AG08395 (cell line): ENCODE measurements at regions not wholly inside any gene's neighbourhood (a gene's known extent, or its start where the extent isn't known, plus 50 kb on each side); places are given as distances from the start of the nearest gene placed in this dataset.
"Not testable (repeated sequence)": the region's sequence is repeated elsewhere in the genome, so short reads cannot be mapped to it uniquely, and the experiment has no call there.

Experiments used
- DNase-seq: peaks from one replicate; pipeline ENCODE4 v3.0.0; 2012; ENCODE audit warnings: mixed read lengths, low spot score

- DNase-seq, result no peak
Observed at GRCh38 chr2:34547340-34547739, 948.2 kb upstream of the FAM98A start.

- no peak for DNase-seq
Observed at GRCh38 chr2:34545486-34546136, 946.5 kb upstream of the FAM98A start.

DNA sequence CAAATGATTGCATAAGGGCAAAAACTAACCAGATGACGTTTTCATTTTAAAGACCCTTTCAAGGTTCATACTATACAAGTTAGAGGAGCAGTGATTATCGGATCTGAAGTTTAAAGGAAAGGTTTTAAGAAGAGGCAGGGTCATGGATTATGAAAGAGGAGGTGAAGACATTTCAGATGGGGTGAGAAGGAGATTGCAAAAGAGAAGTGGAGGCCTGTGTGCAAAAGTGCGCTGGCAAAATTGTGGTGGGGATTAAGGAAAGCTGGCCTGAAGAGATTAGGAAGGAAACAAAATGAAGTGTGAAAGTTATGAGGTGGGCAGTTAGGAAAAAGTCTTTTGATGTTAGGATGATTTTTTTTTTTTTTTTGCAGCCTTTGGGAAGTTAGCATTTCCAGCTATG, 935.7 kb upstream of the FAM98A start:
- no peak for DNase-seq

DNA sequence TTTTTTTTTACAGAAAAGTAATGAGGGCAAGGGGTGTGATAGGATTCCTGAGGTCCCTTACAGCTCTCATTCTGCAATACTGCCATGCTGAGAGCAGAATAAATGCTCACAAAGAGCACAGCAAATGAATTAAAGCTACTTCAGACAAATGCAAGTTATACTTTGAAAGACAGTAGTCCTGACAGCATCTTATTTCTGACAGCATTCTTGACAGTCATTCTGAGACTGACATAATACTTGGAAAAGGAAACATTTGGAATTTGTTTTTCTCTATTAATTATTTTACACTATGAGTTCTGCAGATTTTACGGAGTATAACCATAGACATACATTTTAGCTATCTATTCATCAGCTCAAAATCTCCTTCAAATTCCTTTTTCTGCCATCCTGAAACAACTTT, 935.2 kb upstream of the FAM98A start:
- DNase-seq, result no peak

GRCh38 chr2:34533585-34534183, 934.6 kb upstream of the FAM98A start:
- no peak for DNase-seq

- DNase-seq, result no peak
Observed at GRCh38 chr2:34529965-34530364, 930.9 kb upstream of the FAM98A start.

DNA sequence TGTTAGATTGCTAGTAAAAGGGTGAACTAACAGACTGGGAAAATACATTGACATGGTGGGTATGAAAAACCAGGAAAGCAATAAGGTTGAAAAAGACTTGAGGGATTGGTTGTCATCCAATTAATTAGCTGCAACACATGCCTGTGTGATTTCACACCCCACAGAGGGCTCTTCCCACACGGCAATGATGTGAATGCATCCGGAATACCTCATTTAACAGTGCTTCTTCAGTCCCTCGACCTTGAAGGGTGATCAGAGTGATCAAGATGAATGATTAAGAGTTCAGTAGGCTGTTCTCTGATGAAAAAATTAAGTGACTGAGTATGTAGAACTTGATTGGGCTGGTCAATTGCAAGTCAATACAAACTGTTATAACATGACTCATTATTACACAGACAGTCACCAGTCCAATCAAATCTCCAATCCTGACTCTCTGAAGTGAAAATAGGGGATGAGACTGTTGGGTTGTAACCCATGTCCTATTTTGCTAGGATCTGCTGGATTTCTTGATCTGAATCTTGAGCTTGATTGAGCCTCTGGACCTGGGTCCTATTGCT, 924.9 kb upstream of the FAM98A start:
- no peak for DNase-seq

GRCh38 chr2:34519659-34520058, 920.6 kb upstream of the FAM98A start:
- DNase-seq, result no peak

DNA sequence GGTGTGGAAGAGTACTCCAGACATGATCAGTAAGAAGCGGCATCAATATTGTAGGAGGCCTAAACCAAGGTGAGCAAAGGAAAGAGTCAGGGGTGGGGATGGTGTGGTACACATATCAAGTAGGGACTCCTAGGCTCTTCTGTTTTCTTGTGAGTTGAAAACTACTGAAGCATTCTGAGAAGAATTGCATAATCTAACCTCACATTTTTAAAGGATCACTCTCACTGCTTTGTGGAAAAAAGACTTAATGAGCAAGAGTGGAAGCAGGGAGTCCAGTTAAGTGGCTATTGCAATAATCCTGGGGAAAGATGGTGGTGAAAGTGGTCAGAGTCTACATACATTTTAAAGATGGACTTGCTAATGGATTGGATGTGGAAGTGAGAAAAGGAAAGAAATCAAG, 899.5 kb upstream of the FAM98A start:
- DNase-seq, result no peak

GRCh38 chr2:34494192-34494591, 895.1 kb upstream of the FAM98A start:
- not testable (repeated sequence) for DNase-seq

GRCh38 chr2:34492561-34493455, 893.7 kb upstream of the FAM98A start:
- no peak for DNase-seq

DNA sequence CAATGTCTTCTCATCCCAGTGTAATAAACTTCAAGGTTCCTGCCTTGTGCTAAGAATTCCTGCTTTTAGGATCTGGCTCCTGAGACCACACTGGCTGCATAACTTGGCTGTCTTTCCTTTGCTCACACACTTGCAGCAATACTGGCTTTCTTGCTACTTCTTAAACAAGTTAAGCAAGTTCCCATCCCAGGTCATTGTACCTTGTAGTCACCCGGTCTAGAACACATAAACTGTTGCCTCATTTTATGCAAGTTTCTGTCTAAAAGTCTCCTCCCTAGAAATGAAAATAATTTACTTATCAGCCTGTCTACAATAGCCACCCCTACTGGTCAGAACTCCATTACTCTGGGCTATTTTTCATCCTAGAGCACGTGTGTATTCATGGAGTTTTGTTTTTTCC, 887.9 kb upstream of the FAM98A start:
- no peak for DNase-seq

GRCh38 chr2:34481542-34481941, 882.4 kb upstream of the FAM98A start:
- DNase-seq, result no peak

DNA sequence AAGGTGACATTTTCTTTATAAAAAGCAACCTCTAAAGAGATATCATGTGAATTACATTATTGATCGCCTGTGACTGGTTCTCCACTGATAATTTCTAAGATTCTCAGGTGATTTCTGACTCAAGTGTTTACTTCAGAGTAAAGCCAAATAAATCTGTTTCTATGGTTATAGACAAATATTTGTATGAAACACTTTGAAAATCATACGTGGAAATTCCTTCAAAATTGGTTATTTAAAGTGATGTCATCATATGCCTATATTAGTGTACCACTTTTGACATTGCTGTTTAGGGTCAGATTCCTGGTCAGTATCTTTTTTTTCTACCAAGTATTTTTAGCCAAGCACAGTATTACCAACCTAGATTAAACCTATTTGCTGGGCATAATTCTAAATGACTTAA, 881.3 kb upstream of the FAM98A start:
- DNase-seq, result no peak

GRCh38 chr2:34475156-34475555, 876.1 kb upstream of the FAM98A start:
- DNase-seq, result no peak

GRCh38 chr2:34474646-34475045, 875.5 kb upstream of the FAM98A start:
- DNase-seq, result no peak

DNA sequence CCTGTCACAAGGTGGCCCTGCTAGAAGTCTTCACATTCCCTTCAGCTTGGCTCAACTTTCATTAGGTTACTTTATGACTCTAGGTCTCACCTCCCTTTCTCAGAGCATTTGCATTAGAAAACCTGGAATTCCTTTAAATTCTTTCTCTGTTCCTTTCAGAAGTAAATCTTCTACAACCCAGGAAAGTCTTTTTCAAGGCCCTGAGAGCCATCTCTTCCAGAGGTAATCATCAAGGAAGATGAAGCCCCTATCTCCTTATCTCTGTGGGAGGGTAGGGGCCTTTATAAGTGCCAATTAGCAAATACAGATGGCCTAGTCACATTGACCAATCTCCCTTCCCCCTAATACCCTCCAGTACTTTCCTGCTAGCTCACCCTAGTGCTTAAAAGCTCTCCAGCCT, 848.0 kb upstream of the FAM98A start:
- no peak for DNase-seq

DNA sequence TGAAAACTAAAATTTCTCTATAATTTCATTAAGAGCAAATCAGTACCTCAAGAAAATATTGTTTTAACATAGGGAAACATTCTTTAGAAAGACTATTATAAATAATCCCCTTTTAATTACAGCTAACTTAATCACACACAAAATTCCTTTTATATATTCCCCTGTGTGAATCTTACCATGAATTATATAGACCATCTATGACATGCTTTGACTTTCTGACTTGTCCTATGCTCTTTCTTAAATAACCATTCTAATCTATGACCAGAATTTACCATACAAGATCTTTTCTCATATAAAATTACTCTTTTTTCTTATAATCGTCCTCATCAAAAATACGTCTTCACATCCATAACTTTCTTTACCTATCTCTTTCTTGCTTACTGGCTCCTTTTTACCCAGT, 824.2 kb upstream of the FAM98A start:
- no peak for DNase-seq

DNA sequence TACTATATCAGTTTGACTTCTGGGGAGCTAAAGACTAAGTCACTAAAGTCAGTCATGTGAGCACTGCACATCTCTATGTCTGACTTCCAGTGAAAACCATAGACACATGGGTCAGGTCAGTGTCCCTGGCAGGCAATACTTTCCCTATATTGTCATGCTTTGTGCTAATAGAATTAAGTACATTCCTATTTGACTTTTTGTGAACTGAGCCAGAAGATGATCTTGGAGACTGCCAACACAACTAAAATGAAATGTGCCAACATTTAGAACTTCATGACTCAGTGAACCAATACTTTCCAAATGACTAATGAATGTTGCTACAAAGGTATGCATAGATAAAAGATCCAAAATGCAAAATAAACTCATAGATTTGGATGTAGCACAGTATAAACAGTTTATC, 820.8 kb upstream of the FAM98A start:
- no peak for DNase-seq

DNA sequence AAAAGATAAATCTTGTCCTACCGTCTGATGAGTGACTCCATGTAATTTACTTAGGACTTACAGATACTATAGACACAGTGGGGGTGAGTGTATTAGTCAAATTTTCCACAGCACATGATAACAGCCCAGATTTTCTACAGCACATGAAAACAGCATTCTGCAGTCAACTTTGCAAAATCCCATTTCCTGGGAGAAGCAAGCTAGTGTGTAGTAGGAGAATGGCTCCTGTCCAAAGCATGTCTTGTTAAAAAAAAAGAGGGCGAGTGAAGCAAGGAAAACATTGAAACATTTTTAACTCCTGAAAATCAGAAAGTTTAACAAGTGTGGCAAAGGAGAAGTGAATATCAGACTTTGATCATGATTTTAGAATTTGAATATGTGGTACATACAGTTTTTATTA, 817.8 kb upstream of the FAM98A start:
- no peak for DNase-seq

GRCh38 chr2:34414856-34415255, 815.8 kb upstream of the FAM98A start:
- DNase-seq, result no peak

GRCh38 chr2:34408100-34408499, 809.0 kb upstream of the FAM98A start:
- DNase-seq, result no peak

GRCh38 chr2:34403512-34403911, 804.4 kb upstream of the FAM98A start:
- no peak for DNase-seq
